ENCODE measurements at regions not wholly inside any gene's neighbourhood (a gene's known extent, or its start where the extent isn't known, plus 50 kb on each side); places are given as distances from the start of the nearest gene placed in this dataset.

- TF ChIP-seq CTCF (IDR thresholded peaks at IDR 0.05) (no peak), POLR2A (IDR thresholded peaks at IDR 0.05) (no peak)
Observed at GRCh38 chr5:101517795-101518194, 614.7 kb upstream of the ST8SIA4 start.

All from testis (tissue), 2 donors.